ENCODE measurements at regions not wholly inside any gene's neighbourhood (a gene's known extent, or its start where the extent isn't known, plus 50 kb on each side); places are given as distances from the start of the nearest gene placed in this dataset.

- H3K9me3 ChIP-seq (ENCODE audit: low read length): no peaks in the 10 kb centered on the region
- H3K27me3 ChIP-seq (ENCODE audit: low read length): no peaks in the 10 kb centered on the region
Measured at GRCh38 chr15:93305306-93305705, 216.3 kb upstream of the RGMA start.

GRCh38 chr15:93302080-93302765, 213.2 kb upstream of the RGMA start:
- Histone ChIP-seq H3K4me3 (ENCODE audit: low read length) (no peak overlapping the region), H3K9ac (ENCODE audit: low read length) (no peak overlapping the region), H3K9me3 (ENCODE audit: low read length) (no peaks in the 10 kb centered on the region), H3K36me3 (ENCODE audit: insufficient read depth, low read length) (no peaks in the 10 kb centered on the region), H4K20me1 (ENCODE audit: insufficient read depth, low read depth, low read length) (no peaks in the 10 kb centered on the region), H3K27me3 (ENCODE audit: low read length) (no peaks in the 10 kb centered on the region), H3K79me2 (ENCODE audit: low read length) (no peaks in the 10 kb centered on the region), H3K9me2 (replicated peaks; ENCODE audit: insufficient read depth, low read length) (no peaks in the 10 kb centered on the region), H2AFZ (ENCODE audit: low read length) (no peak overlapping the region), H3K4me2 (ENCODE audit: low read depth, low read length, poor library complexity, severe bottlenecking) (no peak overlapping the region), H3K27ac (ENCODE audit: low read length) (no peak overlapping the region), H3K4me1 (ENCODE audit: low read length) (no peaks in the 10 kb centered on the region)
- no peak for DNase-seq

More at GRCh38 chr15:93305306-93305705, 216.3 kb upstream of the RGMA start:
- DNase-seq: no peak
- H3K79me2 ChIP-seq (ENCODE audit: low read length): no peaks in the 10 kb centered on the region
- H2AFZ ChIP-seq (ENCODE audit: low read length): no peak overlapping the region
- no peak overlapping the region for H3K4me3 ChIP-seq (ENCODE audit: low read length)
- H3K9me2 ChIP-seq (replicated peaks; ENCODE audit: insufficient read depth, low read length): no peaks in the 10 kb centered on the region
- H3K4me1 ChIP-seq (ENCODE audit: low read length): no peaks in the 10 kb centered on the region
- no peaks in the 10 kb centered on the region for H4K20me1 ChIP-seq (ENCODE audit: insufficient read depth, low read depth, low read length)
- H3K4me2 ChIP-seq (ENCODE audit: low read depth, low read length, poor library complexity, severe bottlenecking): no peak overlapping the region
- no peaks in the 10 kb centered on the region for H3K36me3 ChIP-seq (ENCODE audit: insufficient read depth, low read length)
- no peak overlapping the region for H3K9ac ChIP-seq (ENCODE audit: low read length)
- H3K27ac ChIP-seq (ENCODE audit: low read length): no peak overlapping the region

GRCh38 chr15:93300796-93301195, 211.8 kb upstream of the RGMA start:
- Histone ChIP-seq H3K36me3 (ENCODE audit: insufficient read depth, low read length) (no peaks in the 10 kb centered on the region), H3K4me3 (ENCODE audit: low read length) (no peak overlapping the region), H3K4me1 (ENCODE audit: low read length) (no peaks in the 10 kb centered on the region), H3K9me2 (replicated peaks; ENCODE audit: insufficient read depth, low read length) (no peaks in the 10 kb centered on the region), H3K27ac (ENCODE audit: low read length) (no peak overlapping the region), H3K4me2 (ENCODE audit: low read depth, low read length, poor library complexity, severe bottlenecking) (no peak overlapping the region), H3K79me2 (ENCODE audit: low read length) (no peaks in the 10 kb centered on the region), H3K9ac (ENCODE audit: low read length) (no peak overlapping the region), H3K27me3 (ENCODE audit: low read length) (no peaks in the 10 kb centered on the region), H4K20me1 (ENCODE audit: insufficient read depth, low read depth, low read length) (no peaks in the 10 kb centered on the region), H2AFZ (ENCODE audit: low read length) (no peak overlapping the region), H3K9me3 (ENCODE audit: low read length) (no peaks in the 10 kb centered on the region)
- DNase-seq: no peak

GRCh38 chr15:93299675-93300074, 210.7 kb upstream of the RGMA start:
- Histone ChIP-seq H3K4me1 (ENCODE audit: low read length) (no peaks in the 10 kb centered on the region), H3K4me2 (ENCODE audit: low read depth, low read length, poor library complexity, severe bottlenecking) (no peak overlapping the region), H3K79me2 (ENCODE audit: low read length) (no peaks in the 10 kb centered on the region), H2AFZ (ENCODE audit: low read length) (no peak overlapping the region), H3K36me3 (ENCODE audit: insufficient read depth, low read length) (no peaks in the 10 kb centered on the region), H3K9me2 (replicated peaks; ENCODE audit: insufficient read depth, low read length) (no peaks in the 10 kb centered on the region), H3K4me3 (ENCODE audit: low read length) (no peak overlapping the region), H3K9ac (ENCODE audit: low read length) (no peak overlapping the region), H3K27ac (ENCODE audit: low read length) (no peak overlapping the region), H4K20me1 (ENCODE audit: insufficient read depth, low read depth, low read length) (no peaks in the 10 kb centered on the region), H3K9me3 (ENCODE audit: low read length) (no peaks in the 10 kb centered on the region), H3K27me3 (ENCODE audit: low read length) (no peaks in the 10 kb centered on the region)
- DNase-seq: no peak

GRCh38 chr15:93298901-93299300, 209.9 kb upstream of the RGMA start:
- Histone ChIP-seq H3K4me2 (ENCODE audit: low read depth, low read length, poor library complexity, severe bottlenecking) (no peak overlapping the region), H3K27me3 (ENCODE audit: low read length) (no peaks in the 10 kb centered on the region), H3K79me2 (ENCODE audit: low read length) (no peaks in the 10 kb centered on the region), H4K20me1 (ENCODE audit: insufficient read depth, low read depth, low read length) (no peaks in the 10 kb centered on the region), H3K9me3 (ENCODE audit: low read length) (no peaks in the 10 kb centered on the region), H3K9ac (ENCODE audit: low read length) (no peak overlapping the region), H3K27ac (ENCODE audit: low read length) (no peak overlapping the region), H2AFZ (ENCODE audit: low read length) (no peak overlapping the region), H3K4me1 (ENCODE audit: low read length) (no peaks in the 10 kb centered on the region), H3K4me3 (ENCODE audit: low read length) (no peak overlapping the region), H3K9me2 (replicated peaks; ENCODE audit: insufficient read depth, low read length) (no peaks in the 10 kb centered on the region), H3K36me3 (ENCODE audit: insufficient read depth, low read length) (no peaks in the 10 kb centered on the region)
- DNase-seq: no peak

GRCh38 chr15:93296759-93297500, 207.9 kb upstream of the RGMA start:
- no peak for DNase-seq
- no peak overlapping the region for H3K4me2 ChIP-seq (ENCODE audit: low read depth, low read length, poor library complexity, severe bottlenecking)
- H4K20me1 ChIP-seq (ENCODE audit: insufficient read depth, low read depth, low read length): no peaks in the 10 kb centered on the region
- no peaks in the 10 kb centered on the region for H3K9me2 ChIP-seq (replicated peaks; ENCODE audit: insufficient read depth, low read length)
- H3K4me1 ChIP-seq (ENCODE audit: low read length): no peaks in the 10 kb centered on the region
- no peaks in the 10 kb centered on the region for H3K79me2 ChIP-seq (ENCODE audit: low read length)
- H3K9ac ChIP-seq (ENCODE audit: low read length): no peak overlapping the region
- H3K27me3 ChIP-seq (ENCODE audit: low read length): no peaks in the 10 kb centered on the region
- H3K9me3 ChIP-seq (ENCODE audit: low read length): no peaks in the 10 kb centered on the region
- no peak overlapping the region for H3K27ac ChIP-seq (ENCODE audit: low read length)
- H2AFZ ChIP-seq (ENCODE audit: low read length): no peak overlapping the region
- no peaks in the 10 kb centered on the region for H3K36me3 ChIP-seq (ENCODE audit: insufficient read depth, low read length)
- no peak overlapping the region for H3K4me3 ChIP-seq (ENCODE audit: low read length)

- Histone ChIP-seq H3K9me2 (replicated peaks; ENCODE audit: insufficient read depth, low read length) (no peaks in the 10 kb centered on the region), H3K36me3 (ENCODE audit: insufficient read depth, low read length) (no peaks in the 10 kb centered on the region), H3K9ac (ENCODE audit: low read length) (no peak overlapping the region), H3K9me3 (ENCODE audit: low read length) (no peaks in the 10 kb centered on the region), H3K4me3 (ENCODE audit: low read length) (no peak overlapping the region), H3K4me1 (ENCODE audit: low read length) (no peaks in the 10 kb centered on the region), H4K20me1 (ENCODE audit: insufficient read depth, low read depth, low read length) (no peaks in the 10 kb centered on the region), H3K4me2 (ENCODE audit: low read depth, low read length, poor library complexity, severe bottlenecking) (no peak overlapping the region), H3K27me3 (ENCODE audit: low read length) (no peaks in the 10 kb centered on the region), H2AFZ (ENCODE audit: low read length) (no peak overlapping the region), H3K79me2 (ENCODE audit: low read length) (no peaks in the 10 kb centered on the region), H3K27ac (ENCODE audit: low read length) (no peak overlapping the region)
- DNase-seq: no peak
Measured at GRCh38 chr15:93294896-93295295, 205.9 kb upstream of the RGMA start.

- Histone ChIP-seq H3K27me3 (ENCODE audit: low read length) (no peaks in the 10 kb centered on the region), H3K4me3 (ENCODE audit: low read length) (no peak overlapping the region), H3K36me3 (ENCODE audit: insufficient read depth, low read length) (no peaks in the 10 kb centered on the region), H3K9me3 (ENCODE audit: low read length) (no peaks in the 10 kb centered on the region), H3K9me2 (replicated peaks; ENCODE audit: insufficient read depth, low read length) (no peaks in the 10 kb centered on the region), H2AFZ (ENCODE audit: low read length) (no peak overlapping the region), H4K20me1 (ENCODE audit: insufficient read depth, low read depth, low read length) (no peaks in the 10 kb centered on the region), H3K27ac (ENCODE audit: low read length) (no peak overlapping the region), H3K79me2 (ENCODE audit: low read length) (no peaks in the 10 kb centered on the region), H3K4me1 (ENCODE audit: low read length) (no peaks in the 10 kb centered on the region), H3K9ac (ENCODE audit: low read length) (no peak overlapping the region), H3K4me2 (ENCODE audit: low read depth, low read length, poor library complexity, severe bottlenecking) (no peak overlapping the region)
- DNase-seq: no peak
Measured at GRCh38 chr15:93294066-93294465, 205.1 kb upstream of the RGMA start.

Measured in Karpas-422 (cell line).